Left ventricle myocardium inferior (tissue), 1 donor: ENCODE measurements at regions not wholly inside any gene's neighbourhood (a gene's known extent, or its start where the extent isn't known, plus 50 kb on each side); places are given as distances from the start of the nearest gene placed in this dataset.

ENCODE experiments used
- DNase-seq: peaks from one replicate; pipeline ENCODE4 v3.0.0-alpha.2; 2020
- H3K27ac ChIP-seq: fragments of 200-600 bp; replicated peaks from 2 replicates; pipeline ENCODE4 v1.8.0; 2021
- H3K27me3 ChIP-seq: fragments of 200-600 bp; 2 replicates; pipeline ENCODE4 v1.8.0; 2021; ENCODE audit warnings: low read depth
- H3K36me3 ChIP-seq: fragments of 200-600 bp; 2 replicates; pipeline ENCODE4 v1.8.0; 2021
- H3K4me1 ChIP-seq: fragments of 200-600 bp; 2 replicates; pipeline ENCODE4 v1.8.0; 2021
- H3K4me3 ChIP-seq: fragments of 200-600 bp; 2 replicates; pipeline ENCODE4 v1.8.0; 2021; ENCODE audit warnings: mild to moderate bottlenecking, moderate library complexity
- H3K9me3 ChIP-seq: fragments of 200-600 bp; replicated peaks from 2 replicates; pipeline ENCODE4 v1.8.0; 2021
- CTCF ChIP-seq: fragments of 200-600 bp; IDR thresholded peaks from 2 replicates; pipeline ENCODE4 v1.8.0; 2021; ENCODE audit warnings: antibody characterized with exemption, mild to moderate bottlenecking, borderline replicate concordance
- intact Hi-C: fragments of 100-400 bp; cut with micrococcal nuclease; formaldehyde crosslinking; loops from one replicate; pipeline ENCODE4 v1.11.0; 2022
- donor health status: DM: no; HTN: yes; CAD: no; lungs with severe emphysema.

GRCh38 chr6:85945459-85946185 is 302.9 kb upstream of the SYNCRIP start:
- Histone ChIP-seq H3K27me3 (no peaks in the 10 kb centered on the region), H3K9me3 (peaks cover 4% of the 10 kb centered on the region), H3K27ac (no peak overlapping the region), H3K4me3 (no peak overlapping the region), H3K36me3 (no peaks in the 10 kb centered on the region), H3K4me1 (no peaks in the 10 kb centered on the region)
- intact Hi-C loops: no loop called here
- TF ChIP-seq CTCF: no peak
- DNase-seq: no peak

- no peak for TF ChIP-seq CTCF
- no peaks in the 10 kb centered on the region for H3K36me3 ChIP-seq
- intact Hi-C loops: no loop called here
- H3K27ac ChIP-seq: no peak overlapping the region
- no peak overlapping the region for H3K4me3 ChIP-seq
- DNase-seq: no peak
- no peaks in the 10 kb centered on the region for H3K4me1 ChIP-seq
- H3K9me3 ChIP-seq: no peaks in the 10 kb centered on the region
- H3K27me3 ChIP-seq: no peaks in the 10 kb centered on the region
Observed at GRCh38 chr6:85944776-85945175, 302.1 kb upstream of the SYNCRIP start.

- DNase-seq: no peak
Observed at GRCh38 chr6:85942844-85943243, 300.2 kb upstream of the SYNCRIP start.

GRCh38 chr6:85936916-85937315 is 294.2 kb upstream of the SYNCRIP start:
- TF ChIP-seq CTCF: no peak
- Histone ChIP-seq H3K9me3 (peaks cover 27% of the 10 kb centered on the region), H3K4me1 (no peaks in the 10 kb centered on the region), H3K27ac (no peak overlapping the region), H3K36me3 (no peaks in the 10 kb centered on the region), H3K4me3 (no peak overlapping the region), H3K27me3 (no peaks in the 10 kb centered on the region)
- intact Hi-C loops: no loop called here
- no peak for DNase-seq

More at GRCh38 chr6:85942844-85943243, 300.2 kb upstream of the SYNCRIP start:
- peaks cover 4% of the 10 kb centered on the region for H3K9me3 ChIP-seq
- no peaks in the 10 kb centered on the region for H3K36me3 ChIP-seq
- no peak overlapping the region for H3K4me3 ChIP-seq
- no peak overlapping the region for H3K27ac ChIP-seq
- intact Hi-C loops: no loop called here
- no peaks in the 10 kb centered on the region for H3K27me3 ChIP-seq
- TF ChIP-seq CTCF: no peak
- H3K4me1 ChIP-seq: no peaks in the 10 kb centered on the region

- DNase-seq: no peak
- intact Hi-C loops: no loop called here
- TF ChIP-seq CTCF: peak; percentile 62
Observed at GRCh38 chr6:85923013-85923430, 280.3 kb upstream of the SYNCRIP start.

More at GRCh38 chr6:85923013-85923430, 280.3 kb upstream of the SYNCRIP start:
- Histone ChIP-seq H3K27ac (no peak overlapping the region), H3K4me1 (no peaks in the 10 kb centered on the region), H3K9me3 (peaks cover 12% of the 10 kb centered on the region), H3K4me3 (no peak overlapping the region), H3K36me3 (no peaks in the 10 kb centered on the region), H3K27me3 (no peaks in the 10 kb centered on the region)
